Brain microvascular endothelial cell (primary cell): ENCODE measurements at regions not wholly inside any gene's neighbourhood (a gene's known extent, or its start where the extent isn't known, plus 50 kb on each side); places are given as distances from the start of the nearest gene placed in this dataset.

Experiments used
- DNase-seq: peaks from one replicate; pipeline ENCODE4 v3.0.0-alpha.2; 2020
- H3K27ac ChIP-seq: fragments of 250-450 bp; sonication (Bioruptor Pico); 2 replicates; pipeline ENCODE4 v1.5.1; 2020; ENCODE audit warnings: mild to moderate bottlenecking, moderate library complexity
- H3K27me3 ChIP-seq: fragments of 250-450 bp; sonication (Bioruptor Pico); replicated peaks from 2 replicates; pipeline ENCODE4 v1.5.1; 2020; ENCODE audit warnings: mild to moderate bottlenecking
- H3K36me3 ChIP-seq: fragments of 250-450 bp; sonication (Bioruptor Pico); replicated peaks from 2 replicates; pipeline ENCODE4 v1.5.1; 2020; ENCODE audit warnings: mild to moderate bottlenecking
- H3K4me3 ChIP-seq: 2 replicates; pipeline ENCODE4 v1.5.1; 2011; ENCODE audit warnings: low read depth, mild to moderate bottlenecking, control low read depth, low read length, moderate library complexity
- in situ Hi-C: cut with HindIII; loops from 2 replicates; pipeline ENCODE4 v1.10.0; 2017; ENCODE audit warnings: low sequenced_read_pairs, low pct_ligation_motif_present
- TF ChIP-seq, protein P1 (sequence below): IDR thresholded peaks from 2 replicates; pipeline ENCODE4 v1.5.1; 2011; ENCODE audit warnings: low read depth, mild to moderate bottlenecking, moderate library complexity, low read length, control low read depth, inconsistent platforms; ENCODE audit errors: missing control alignments

DNA sequence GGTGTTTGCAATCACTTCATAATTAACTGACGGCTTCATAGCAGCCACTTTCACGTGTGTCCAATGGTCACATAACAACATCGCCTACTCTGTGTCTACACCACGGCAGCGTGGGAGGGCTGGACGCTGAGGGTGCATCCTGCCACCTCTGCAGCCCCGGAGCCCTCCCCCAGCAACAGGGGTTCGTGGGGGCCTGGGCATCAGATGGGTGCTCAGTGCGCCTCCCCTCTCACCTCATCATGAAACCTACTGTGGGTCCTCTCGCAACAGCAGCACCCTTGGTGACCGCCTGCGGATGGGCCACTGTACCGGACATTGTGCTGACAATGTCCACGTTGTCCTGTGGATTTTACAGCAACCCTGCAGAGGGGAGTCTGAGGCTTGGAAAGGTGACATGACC lies 193.5 kb downstream of the UQCRFS1 start:
- DNase-seq = no peak
- TF ChIP-seq, protein P1, sequence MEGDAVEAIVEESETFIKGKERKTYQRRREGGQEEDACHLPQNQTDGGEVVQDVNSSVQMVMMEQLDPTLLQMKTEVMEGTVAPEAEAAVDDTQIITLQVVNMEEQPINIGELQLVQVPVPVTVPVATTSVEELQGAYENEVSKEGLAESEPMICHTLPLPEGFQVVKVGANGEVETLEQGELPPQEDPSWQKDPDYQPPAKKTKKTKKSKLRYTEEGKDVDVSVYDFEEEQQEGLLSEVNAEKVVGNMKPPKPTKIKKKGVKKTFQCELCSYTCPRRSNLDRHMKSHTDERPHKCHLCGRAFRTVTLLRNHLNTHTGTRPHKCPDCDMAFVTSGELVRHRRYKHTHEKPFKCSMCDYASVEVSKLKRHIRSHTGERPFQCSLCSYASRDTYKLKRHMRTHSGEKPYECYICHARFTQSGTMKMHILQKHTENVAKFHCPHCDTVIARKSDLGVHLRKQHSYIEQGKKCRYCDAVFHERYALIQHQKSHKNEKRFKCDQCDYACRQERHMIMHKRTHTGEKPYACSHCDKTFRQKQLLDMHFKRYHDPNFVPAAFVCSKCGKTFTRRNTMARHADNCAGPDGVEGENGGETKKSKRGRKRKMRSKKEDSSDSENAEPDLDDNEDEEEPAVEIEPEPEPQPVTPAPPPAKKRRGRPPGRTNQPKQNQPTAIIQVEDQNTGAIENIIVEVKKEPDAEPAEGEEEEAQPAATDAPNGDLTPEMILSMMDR = no peak
- no peaks in the 10 kb centered on the region for H3K27me3 ChIP-seq
- H3K4me3 ChIP-seq = no peak overlapping the region
- H3K27ac ChIP-seq = no peak overlapping the region
- no peaks in the 10 kb centered on the region for H3K36me3 ChIP-seq
- in situ Hi-C loops = no loop called here

DNA sequence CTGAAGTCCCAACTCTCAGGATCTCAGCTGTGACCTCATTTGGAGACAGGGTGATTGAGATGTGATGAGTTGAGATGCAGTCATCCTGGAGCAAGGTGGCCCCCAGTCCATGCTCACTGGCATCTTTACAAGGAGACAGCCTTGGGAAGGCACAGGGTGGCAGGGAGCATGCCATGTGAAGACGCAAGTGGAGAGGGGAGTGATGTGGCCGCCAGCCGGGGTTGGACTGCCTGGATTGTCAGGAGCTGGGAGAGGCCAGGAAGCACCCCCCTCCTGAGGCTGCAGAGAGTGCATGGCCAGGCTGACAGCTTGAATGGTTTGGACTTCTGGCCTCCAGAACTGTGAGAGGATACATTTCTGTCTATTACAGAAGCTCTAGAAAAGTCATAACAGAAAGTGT lies 194.4 kb downstream of the UQCRFS1 start:
- TF ChIP-seq, protein P1 = no peak
- in situ Hi-C loops = no loop called here
- DNase-seq = no peak
- Histone ChIP-seq H3K4me3 (no peak overlapping the region), H3K27me3 (no peaks in the 10 kb centered on the region), H3K27ac (no peak overlapping the region), H3K36me3 (no peaks in the 10 kb centered on the region)

DNA sequence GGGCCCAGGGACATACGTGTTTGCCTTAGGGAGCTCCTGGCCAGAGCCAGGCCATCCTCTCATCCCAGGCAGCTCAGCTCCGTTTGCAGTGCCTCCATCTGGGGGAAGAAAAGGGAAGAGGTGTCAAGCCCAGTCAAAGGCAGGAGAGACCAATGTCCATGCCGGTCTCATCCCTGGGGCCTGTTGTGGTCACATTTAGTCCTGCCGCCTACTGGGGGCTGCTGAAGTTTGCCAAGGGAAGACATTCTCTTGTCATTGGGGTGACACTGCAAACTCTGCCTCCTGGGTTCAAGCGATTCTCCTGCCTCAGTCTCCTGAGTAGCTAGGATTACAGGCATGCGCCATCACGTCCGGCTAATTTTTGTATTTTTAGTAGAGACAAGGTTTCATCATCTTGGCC lies 195.2 kb downstream of the UQCRFS1 start:
- H3K4me3 ChIP-seq = no peak overlapping the region
- H3K27ac ChIP-seq = no peak overlapping the region
- no peaks in the 10 kb centered on the region for H3K27me3 ChIP-seq
- in situ Hi-C loops = no loop called here
- TF ChIP-seq, protein P1 = no peak
- no peak for DNase-seq
- H3K36me3 ChIP-seq = no peaks in the 10 kb centered on the region

DNA sequence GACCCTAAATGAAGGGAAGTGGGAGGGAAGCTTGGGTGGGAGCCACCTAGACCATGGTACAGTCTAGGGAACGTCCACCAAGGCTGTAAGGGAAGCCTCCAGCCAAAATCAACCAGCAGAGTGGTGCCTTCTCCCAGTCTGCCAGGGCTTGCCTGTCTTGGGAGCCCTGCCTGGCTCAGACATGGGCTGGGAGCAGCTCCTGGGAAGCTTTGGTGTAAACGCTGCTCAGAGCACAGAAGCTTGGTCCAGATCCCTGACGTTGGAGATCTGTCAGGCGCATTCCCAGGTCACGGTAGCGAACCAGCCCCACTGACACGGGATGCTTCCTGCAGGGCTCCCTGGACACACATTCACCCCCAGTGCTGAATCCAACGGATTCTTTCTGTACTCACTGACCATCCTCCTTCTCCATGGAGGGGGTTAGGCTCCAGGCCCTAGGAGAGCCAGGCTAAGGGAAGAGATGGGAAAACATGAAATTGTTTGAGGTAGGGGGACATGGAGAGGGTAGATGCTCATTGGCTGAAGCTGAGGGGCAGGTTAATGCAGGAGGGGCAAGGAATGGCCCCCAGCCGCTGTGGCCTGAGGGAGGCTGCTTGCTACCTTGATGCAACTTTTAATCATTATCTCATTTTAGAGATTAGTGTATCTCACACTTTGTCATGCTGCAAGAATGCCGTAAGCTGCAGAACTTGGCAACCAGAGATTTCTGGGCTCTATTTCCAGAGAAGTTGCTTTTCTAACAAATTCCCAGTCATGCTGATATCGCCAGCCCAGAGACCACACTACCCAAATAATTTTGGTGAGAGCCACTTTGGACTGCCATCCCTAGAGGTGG lies 195.8 kb downstream of the UQCRFS1 start:
- no peak for DNase-seq
- in situ Hi-C loops = no loop called here
- Histone ChIP-seq H3K4me3 (no peak overlapping the region), H3K36me3 (no peaks in the 10 kb centered on the region), H3K27ac (no peak overlapping the region), H3K27me3 (no peaks in the 10 kb centered on the region)
- TF ChIP-seq, protein P1 = no peak

DNA sequence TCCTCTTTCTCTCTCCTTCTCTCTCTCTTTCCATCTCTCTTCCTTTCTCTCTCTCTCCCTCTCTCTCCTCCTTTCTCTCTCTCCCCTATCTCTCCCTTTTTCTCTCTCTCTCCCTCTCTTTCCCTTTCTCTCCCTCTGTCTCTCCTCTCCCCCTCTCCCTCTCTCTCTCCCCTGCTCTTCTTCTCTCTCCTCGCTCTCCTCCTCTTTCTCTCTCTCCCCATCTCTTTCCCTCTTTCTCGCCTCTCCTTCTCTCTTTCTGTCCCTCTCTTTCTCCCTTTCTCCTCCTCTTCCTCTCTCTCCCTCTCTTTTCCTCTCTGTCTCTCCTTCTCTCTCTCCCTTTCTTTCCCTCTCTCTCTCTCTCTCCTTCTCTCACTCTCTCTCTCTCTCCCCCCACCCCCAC lies 196.6 kb downstream of the UQCRFS1 start:
- Histone ChIP-seq H3K36me3 (no peaks in the 10 kb centered on the region), H3K4me3 (no peak overlapping the region), H3K27ac (no peak overlapping the region), H3K27me3 (no peaks in the 10 kb centered on the region)
- TF ChIP-seq, protein P1 = no peak
- in situ Hi-C loops = no loop called here
- no peak for DNase-seq

DNA sequence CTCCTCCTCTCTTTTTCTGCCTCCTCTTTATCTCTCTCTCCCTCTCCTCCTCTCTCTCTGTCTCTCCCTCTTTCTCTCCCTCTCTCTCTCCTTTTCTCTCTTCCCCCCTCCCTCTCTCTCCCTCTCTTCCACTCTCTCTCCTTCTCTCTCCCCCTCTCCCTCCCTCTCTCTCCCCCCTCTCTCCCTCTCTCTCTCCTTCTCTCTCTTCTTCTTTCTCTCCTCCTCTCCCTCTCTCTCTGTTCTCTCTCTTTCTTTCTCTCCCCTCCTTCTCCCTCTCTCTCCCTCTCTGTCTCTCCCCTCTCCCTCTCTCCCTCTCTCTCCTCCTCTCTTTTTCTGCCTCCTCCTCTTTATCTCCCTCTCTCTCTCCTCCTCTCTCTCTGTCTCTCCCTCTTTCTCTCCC lies 197.4 kb downstream of the UQCRFS1 start:
- in situ Hi-C loops = no loop called here
- Histone ChIP-seq H3K4me3 (no peak overlapping the region), H3K27ac (no peak overlapping the region), H3K36me3 (no peaks in the 10 kb centered on the region), H3K27me3 (no peaks in the 10 kb centered on the region)
- TF ChIP-seq, protein P1 = no peak
- no peak for DNase-seq
